Activated gamma-delta T cell (primary cell): ENCODE measurements at regions not wholly inside any gene's neighbourhood (a gene's known extent, or its start where the extent isn't known, plus 50 kb on each side); places are given as distances from the start of the nearest gene placed in this dataset.
"Not testable (repeated sequence)": the region's sequence is repeated elsewhere in the genome, so short reads cannot be mapped to it uniquely, and the experiment has no call there.

ENCODE experiments used
- DNase-seq: peaks from one replicate; lab custom pipeline; 2025; lab: John Stamatoyannopoulos, UW

DNA sequence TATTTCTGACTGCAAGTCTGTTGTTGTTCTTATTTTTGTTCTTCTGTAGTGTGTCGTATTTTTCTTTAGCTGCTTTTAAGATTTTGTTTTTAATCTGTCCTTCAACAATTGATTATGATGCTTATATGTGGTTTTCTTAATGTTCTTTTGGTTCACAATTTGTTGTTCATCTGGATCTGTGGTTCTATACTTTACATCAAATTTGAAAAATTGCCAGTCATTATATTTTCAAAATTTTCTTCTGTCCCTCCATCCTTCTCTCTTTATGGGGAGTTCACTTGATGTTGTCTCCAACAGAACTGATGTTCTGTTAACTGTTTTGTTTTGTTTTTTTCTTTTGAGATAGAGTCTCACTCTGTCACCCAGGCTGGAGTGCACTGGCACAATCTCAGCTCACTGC lies 378.5 kb upstream of the CD180 start:
- no peak for DNase-seq

DNA sequence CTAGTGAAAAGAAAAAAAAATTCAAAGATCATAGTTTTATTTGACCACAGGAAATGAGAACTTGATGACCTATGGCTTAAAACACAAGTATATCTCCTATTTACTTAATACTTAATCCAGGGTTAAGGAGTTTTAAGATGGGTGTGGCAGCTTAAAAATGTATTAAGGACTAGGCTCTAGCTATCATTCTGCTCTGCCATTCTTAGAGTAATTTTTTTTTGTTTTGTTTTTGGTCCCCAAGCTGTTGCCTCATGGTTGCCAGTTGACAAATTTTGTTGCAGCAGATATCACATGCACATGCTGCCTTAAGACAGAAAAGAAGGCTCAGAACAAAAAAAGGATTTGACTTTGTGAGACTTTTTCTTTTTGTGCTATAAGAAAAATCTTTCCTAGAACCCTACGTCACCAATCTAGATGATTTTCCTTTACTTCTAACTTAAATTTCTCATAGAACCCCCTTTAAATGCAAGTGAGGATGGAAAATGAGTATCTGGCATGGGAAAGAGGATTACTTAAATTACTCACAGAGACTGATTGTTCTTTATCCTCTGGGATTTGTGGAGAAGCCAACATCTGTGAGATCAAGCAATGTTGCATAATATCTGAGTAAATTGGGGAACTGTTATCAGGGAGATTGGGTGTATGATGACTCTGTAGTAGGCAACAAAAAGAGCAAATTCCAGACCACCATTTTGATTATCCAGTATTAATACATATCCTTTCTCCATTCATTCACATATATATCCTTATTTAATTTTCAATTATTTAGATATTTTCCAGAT lies 364.7 kb upstream of the CD180 start:
- DNase-seq, result no peak

GRCh38 chr5:67552773-67553172 lies 356.2 kb upstream of the CD180 start:
- no peak for DNase-seq

DNA sequence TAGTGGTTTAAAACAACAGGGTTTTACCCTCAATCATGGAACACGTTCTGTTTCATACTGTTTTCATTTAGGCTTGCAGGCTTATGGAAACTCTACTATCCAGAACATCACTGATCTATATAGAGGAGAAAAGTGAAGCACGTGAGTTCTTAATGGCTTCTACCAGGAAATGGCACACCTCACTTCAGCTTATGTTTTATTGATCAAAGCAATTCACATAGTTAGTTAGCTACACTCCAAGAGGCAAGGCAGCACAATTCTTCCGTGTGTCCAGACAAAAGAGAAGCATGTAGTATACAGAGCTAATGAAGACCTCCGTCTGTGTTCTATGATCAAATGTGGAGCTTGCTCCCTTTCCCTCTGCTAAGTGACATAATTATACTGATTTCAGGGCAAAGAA lies 353.3 kb upstream of the CD180 start:
- no peak for DNase-seq

DNA sequence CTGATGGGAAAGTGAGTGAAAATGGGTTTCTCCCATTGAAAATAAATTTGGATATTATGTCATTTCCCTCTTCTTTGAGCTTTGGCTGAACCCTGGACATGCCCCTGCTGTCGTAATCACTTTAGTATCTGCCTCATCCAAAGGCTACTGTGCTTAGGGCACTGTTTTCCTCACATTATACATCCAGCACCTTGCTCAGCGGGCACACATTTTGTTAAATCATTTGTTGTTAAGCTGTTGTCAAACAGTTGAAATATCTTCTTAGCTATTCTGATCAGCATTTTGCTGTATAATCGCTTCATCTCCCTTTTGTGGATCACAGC lies 352.7 kb upstream of the CD180 start:
- no peak for DNase-seq

DNA sequence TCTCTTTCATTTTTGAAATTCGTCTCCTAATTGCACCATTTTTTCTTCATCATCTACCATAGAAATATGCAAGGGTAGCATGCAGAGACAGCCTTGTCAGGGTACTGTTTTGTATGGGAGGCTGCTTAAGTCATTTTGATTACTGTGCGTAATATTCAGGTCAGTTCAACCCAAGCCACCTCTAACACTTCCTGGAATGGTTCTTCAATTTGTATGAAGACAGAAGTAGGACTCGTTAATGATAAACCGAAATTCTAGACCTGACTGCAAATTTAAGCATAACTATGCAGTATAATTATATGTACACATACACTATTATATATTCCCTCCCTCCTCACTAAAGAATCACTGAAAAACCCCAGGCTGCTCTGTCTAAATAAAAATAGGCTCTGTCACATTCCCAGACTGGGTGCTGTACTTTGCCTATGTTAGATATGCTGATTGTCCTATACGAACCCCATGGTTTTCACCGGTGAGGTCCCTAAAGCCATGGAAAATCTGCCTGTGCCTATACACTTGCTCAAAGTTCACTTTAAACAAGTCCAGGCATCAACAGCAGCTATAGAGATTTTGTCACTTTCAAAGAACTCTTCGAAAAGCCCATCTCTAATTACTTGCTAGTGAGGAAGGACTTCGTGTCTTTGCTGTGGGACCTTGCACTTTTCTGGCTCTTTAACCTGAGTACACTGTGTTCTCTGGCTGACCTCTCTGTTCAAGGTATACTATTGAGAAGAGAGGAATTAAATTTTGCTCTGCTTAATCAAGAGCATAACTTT lies 352.1 kb upstream of the CD180 start:
- no peak for DNase-seq

GRCh38 chr5:67547682-67548081 lies 351.1 kb upstream of the CD180 start:
- DNase-seq, result no peak

DNA sequence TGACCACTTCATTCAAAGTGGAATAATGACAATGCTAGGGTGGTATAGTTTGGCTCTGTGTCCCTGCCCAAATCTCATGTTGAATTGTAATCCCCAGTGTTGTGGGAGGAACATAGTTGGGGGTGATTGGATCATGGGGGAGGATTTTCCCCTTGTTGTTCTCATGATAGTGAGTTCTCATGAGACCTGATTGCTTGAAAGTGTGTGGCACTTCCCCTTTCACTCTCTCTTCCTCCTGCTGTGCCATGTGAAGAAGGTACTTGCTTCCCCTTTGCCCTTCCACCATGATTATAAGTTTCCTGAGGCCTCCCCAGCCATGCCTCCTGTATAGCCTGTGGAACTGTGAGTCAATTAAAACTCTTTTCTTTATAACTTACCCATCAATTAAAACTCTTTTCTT lies 348.3 kb upstream of the CD180 start:
- not testable (repeated sequence) for DNase-seq

DNA sequence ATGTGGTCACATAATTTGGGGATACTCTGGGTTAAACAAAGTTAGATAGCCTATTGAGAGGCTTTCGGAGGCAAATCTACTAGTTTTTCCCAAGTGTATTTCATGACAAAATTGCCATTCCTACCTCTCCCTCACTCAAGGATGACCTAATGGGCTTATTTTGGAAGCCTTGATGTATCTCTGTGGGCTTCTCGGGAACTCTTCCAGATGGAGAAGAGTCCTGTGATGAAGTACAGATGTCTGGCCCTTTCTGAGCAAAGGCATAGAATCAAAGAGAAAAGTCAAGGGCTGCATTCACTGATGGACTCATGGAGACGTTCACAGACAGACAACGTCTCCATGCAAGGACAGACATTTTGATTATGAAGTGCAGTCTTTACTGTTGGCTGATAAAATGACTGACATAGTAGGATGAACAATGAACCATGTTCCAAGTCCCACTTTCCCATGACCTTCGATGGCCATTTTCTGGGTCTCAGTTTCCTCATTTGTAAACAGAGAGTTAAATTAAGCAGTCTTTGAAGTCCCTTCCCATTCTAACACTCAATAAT lies 347.2 kb upstream of the CD180 start:
- DNase-seq, result no peak

DNA sequence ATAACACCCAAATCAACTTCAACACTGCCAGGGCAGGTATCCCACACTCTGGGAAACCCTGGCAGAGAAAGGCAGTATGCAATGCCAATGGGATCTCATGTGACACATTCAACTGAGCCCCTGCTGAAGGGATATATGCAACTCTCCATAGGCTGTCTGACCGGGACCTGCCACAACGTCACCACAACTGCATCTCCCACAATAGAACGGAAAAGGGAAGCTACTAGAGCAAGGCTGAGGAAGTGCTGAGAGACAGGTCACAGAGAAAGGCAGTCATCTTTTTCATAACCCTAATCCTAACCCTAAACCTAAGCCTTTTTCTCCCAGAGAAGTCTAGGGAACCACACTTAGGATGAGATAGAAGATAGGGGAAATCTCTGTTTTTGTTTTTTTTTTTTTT lies 345.9 kb upstream of the CD180 start:
- no peak for DNase-seq

GRCh38 chr5:67541875-67542274 lies 345.3 kb upstream of the CD180 start:
- DNase-seq, result no peak

DNA sequence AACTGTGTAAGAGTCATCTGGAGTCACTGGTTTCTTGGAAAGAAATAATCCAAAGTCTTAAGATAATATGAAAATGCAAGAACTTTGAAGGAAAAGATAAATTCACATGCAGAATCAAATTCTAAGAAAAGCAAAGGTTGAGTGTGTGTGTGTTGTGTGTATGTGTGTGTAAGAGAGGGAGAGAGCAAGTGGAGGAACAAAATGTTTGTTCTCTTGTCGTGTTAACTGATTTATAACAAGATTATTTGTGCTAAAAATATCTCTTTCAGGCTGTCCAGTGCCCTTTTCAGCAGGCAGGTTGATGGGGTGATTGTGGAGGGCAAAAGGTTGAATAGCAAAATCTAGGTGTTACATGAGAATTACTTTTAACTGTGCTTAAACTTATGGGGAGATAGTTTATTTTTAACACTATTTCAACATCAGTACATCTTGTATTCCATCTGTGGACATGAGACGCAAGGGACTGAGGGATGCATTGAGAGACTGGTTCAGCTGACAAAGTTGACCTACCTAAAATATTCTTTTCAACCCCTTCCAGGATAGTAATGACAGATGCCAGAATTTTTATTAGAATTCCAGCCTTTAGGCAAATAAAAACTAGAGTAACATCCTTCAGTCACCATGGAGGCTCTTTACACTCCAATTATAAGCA lies 342.4 kb upstream of the CD180 start:
- DNase-seq, result no peak

GRCh38 chr5:67537439-67538148 lies 341.0 kb upstream of the CD180 start:
- no peak for DNase-seq

GRCh38 chr5:67536866-67537265 lies 340.3 kb upstream of the CD180 start:
- no peak for DNase-seq

- DNase-seq, result no peak
Observed at GRCh38 chr5:67530609-67531255, 334.1 kb upstream of the CD180 start.

GRCh38 chr5:67528953-67529352 lies 332.4 kb upstream of the CD180 start:
- DNase-seq, result no peak

GRCh38 chr5:67526793-67527192 lies 330.2 kb upstream of the CD180 start:
- DNase-seq, result no peak

- no peak for DNase-seq
Observed at GRCh38 chr5:67520161-67520908, 323.7 kb upstream of the CD180 start.

DNA sequence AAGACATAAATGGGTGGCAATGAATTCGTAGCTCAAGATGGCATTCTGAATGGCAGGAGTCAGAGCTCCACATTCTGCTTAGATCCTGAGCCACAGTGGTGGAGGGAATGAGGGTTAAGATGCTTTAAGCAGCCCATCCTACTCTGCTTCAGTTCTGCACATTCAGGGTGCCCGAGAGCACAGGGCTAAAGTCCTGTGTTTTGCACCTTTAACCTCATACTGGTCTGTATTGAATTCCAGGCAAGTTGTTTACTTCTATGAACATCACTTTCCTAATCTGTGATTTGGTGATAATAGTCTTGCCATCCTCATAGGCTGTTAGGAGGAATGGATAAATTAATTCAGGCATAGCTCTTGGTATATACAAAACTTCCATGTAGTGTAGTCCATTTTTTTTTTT lies 321.6 kb upstream of the CD180 start:
- DNase-seq, result no peak

DNA sequence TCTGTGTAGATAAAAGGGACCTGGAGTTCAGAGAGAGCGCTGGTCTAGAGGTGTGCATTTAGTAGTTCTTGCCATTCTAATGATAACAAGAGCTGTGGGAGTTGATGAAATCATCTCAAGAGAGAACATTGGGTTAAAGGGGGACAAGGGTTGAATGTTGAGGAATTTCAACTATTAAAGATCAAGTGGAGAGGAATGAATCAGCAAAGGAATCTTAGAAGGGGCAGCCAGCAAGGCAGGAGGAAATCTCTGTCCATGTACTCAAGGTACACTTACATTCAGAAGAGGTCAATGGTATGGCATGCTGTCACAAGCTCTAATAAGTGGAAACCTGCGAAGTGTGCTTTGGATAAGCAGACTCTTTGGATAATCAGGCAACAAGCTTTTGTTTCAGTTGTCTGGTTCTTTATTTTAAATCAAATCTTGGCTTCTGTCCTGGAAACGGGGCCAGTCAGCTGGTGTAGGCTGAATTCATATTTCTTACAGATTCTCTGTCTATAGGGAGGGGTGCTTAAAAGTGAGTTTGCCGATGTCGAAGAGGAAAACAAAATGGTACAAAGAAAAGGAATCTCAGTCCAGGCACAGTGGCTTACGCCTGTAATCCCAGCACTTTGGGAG lies 320.5 kb upstream of the CD180 start:
- no peak for DNase-seq
